ENCODE measurements at regions not wholly inside any gene's neighbourhood (a gene's known extent, or its start where the extent isn't known, plus 50 kb on each side); places are given as distances from the start of the nearest gene placed in this dataset.

- Histone ChIP-seq H3K27me3 (ENCODE audit: insufficient read depth, low read length) (no peaks in the 10 kb centered on the region), H3K4me3 (replicated peaks in 1 of 2; ENCODE audit: low read depth in 1 of 2, low read length in 2 of 2) (no peak overlapping the region), H3K27ac (ENCODE audit: low read depth, low read length) (no peak overlapping the region), H4K20me1 (ENCODE audit: insufficient read depth) (no peaks in the 10 kb centered on the region), H3K79me2 (ENCODE audit: insufficient read depth, low read length) (no peaks in the 10 kb centered on the region), H3K9me3 (ENCODE audit: control insufficient read depth in 1 of 2, insufficient read depth in 1 of 2, low read depth in 1 of 2, low read length in 2 of 2) (peaks cover 0 to 6% of the 10 kb centered on the region in 2 experiments; a peak in 2 of 4 replicates), H2AFZ (ENCODE audit: low read depth, low read length, poor library complexity, severe bottlenecking) (no peak overlapping the region), H3K36me3 (ENCODE audit: control insufficient read depth in 1 of 2, insufficient read depth in 2 of 2, low read length in 2 of 2) (no peaks in the 10 kb centered on the region), H3K4me2 (ENCODE audit: low read length) (no peak overlapping the region), H3K9me2 (ENCODE audit: insufficient read depth) (no peaks in the 10 kb centered on the region), H3K4me1 (ENCODE audit: control insufficient read depth in 1 of 2, insufficient read depth in 2 of 2, low read length in 2 of 2) (no peaks in the 10 kb centered on the region), H3K9ac (ENCODE audit: low read length) (no peak overlapping the region)
- ATAC-seq (no peak), DNase-seq (ENCODE audit: low read depth, low spot score) (no peak)
- ChIA-PET POLR2A (no interaction called here), RAD21 (ENCODE audit: low non-redundant PET in 1 of 2, low total read pairs in 2 of 2, uncharacterized antibody in 2 of 2, unreplicated experiment in 2 of 2) (no interaction called here), CTCF (no interaction called here)
- no TSS peak for BruUV-seq (replicated peaks)
- TF ChIP-seq, protein P1, sequence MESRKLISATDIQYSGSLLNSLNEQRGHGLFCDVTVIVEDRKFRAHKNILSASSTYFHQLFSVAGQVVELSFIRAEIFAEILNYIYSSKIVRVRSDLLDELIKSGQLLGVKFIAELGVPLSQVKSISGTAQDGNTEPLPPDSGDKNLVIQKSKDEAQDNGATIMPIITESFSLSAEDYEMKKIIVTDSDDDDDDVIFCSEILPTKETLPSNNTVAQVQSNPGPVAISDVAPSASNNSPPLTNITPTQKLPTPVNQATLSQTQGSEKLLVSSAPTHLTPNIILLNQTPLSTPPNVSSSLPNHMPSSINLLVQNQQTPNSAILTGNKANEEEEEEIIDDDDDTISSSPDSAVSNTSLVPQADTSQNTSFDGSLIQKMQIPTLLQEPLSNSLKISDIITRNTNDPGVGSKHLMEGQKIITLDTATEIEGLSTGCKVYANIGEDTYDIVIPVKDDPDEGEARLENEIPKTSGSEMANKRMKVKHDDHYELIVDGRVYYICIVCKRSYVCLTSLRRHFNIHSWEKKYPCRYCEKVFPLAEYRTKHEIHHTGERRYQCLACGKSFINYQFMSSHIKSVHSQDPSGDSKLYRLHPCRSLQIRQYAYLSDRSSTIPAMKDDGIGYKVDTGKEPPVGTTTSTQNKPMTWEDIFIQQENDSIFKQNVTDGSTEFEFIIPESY (IDR thresholded peaks at IDR 0.05; ENCODE audit: extremely low read depth, insufficient replicate concordance, low read length) = no peak
- TF ChIP-seq CBX3 (IDR thresholded peaks at IDR 0.05; ENCODE audit: low read depth) = no peak
- no peak for TF ChIP-seq SIN3A (IDR thresholded peaks at IDR 0.05; ENCODE audit: low read depth)
- TF ChIP-seq EZH2phosphoT487 (IDR thresholded peaks at IDR 0.05; ENCODE audit: borderline replicate concordance) = no peak
- TF ChIP-seq TCF7L2 (IDR thresholded peaks at IDR 0.05; ENCODE audit: borderline replicate concordance, extremely low read depth, insufficient read depth, insufficient read length) = no peak
- TF ChIP-seq, protein P2, sequence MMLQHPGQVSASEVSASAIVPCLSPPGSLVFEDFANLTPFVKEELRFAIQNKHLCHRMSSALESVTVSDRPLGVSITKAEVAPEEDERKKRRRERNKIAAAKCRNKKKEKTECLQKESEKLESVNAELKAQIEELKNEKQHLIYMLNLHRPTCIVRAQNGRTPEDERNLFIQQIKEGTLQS (IDR thresholded peaks at IDR 0.05) = no peak
- TF ChIP-seq EZH2 (IDR thresholded peaks at IDR 0.05) = no peak
- TF ChIP-seq, protein P3, sequence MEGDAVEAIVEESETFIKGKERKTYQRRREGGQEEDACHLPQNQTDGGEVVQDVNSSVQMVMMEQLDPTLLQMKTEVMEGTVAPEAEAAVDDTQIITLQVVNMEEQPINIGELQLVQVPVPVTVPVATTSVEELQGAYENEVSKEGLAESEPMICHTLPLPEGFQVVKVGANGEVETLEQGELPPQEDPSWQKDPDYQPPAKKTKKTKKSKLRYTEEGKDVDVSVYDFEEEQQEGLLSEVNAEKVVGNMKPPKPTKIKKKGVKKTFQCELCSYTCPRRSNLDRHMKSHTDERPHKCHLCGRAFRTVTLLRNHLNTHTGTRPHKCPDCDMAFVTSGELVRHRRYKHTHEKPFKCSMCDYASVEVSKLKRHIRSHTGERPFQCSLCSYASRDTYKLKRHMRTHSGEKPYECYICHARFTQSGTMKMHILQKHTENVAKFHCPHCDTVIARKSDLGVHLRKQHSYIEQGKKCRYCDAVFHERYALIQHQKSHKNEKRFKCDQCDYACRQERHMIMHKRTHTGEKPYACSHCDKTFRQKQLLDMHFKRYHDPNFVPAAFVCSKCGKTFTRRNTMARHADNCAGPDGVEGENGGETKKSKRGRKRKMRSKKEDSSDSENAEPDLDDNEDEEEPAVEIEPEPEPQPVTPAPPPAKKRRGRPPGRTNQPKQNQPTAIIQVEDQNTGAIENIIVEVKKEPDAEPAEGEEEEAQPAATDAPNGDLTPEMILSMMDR (IDR thresholded peaks at IDR 0.05 in 2 of 3, conservative IDR thresholded peaks at IDR 0.05 in 1 of 3; ENCODE audit: borderline replicate concordance in 1 of 3, insufficient read depth in 1 of 3, low read depth in 2 of 3, low read length in 2 of 3) = no peak
- intact Hi-C loops (cut with micrococcal nuclease) = no loop called here
Observed at GRCh38 chr5:156149213-156149612, 177.8 kb upstream of the SGCD start.
